IMR-90 (cell line): ENCODE measurements at regions not wholly inside any gene's neighbourhood (a gene's known extent, or its start where the extent isn't known, plus 50 kb on each side); places are given as distances from the start of the nearest gene placed in this dataset.

Source experiments
- ATAC-seq: fragments of 200-7000 bp; cut with Tn5 transposase; 2 replicates; pipeline ENCODE4 v1.9.1; 2020; ENCODE audit warnings: low read depth, mild to moderate bottlenecking, moderate library complexity
- BruUV-seq: library from RNA; stranded (reverse); fragments of 400-500 nt; replicated peaks from 2 replicates; lab custom pipeline; 2021; lab: Mats Ljungman, UMichigan
- CTCF ChIA-PET: fragments of 300-600 bp; formaldehyde crosslinking; extraction: SDS; loops from one replicate; lab custom pipeline; 2021; ENCODE audit warnings: antibody characterized with exemption; lab: Yijun Ruan, JAX
- POLR2A ChIA-PET: fragments of 300-600 bp; sonication (Branson Sonifier 250); formaldehyde crosslinking; loops from one replicate; lab custom pipeline; 2022; ENCODE audit warnings: antibody characterized with exemption; ENCODE audit not compliant: unreplicated experiment; lab: Charles Lee
- DNase-seq: peaks from one replicate; pipeline ENCODE4 v3.0.0; 2013
- H2AFZ ChIP-seq: replicated peaks from 2 replicates; pipeline ENCODE3; 2013; ENCODE audit warnings: low read length, mild to moderate bottlenecking; ENCODE audit not compliant: poor library complexity
- H2AK5ac ChIP-seq: 2 replicates; pipeline ENCODE4 v1.6.1; 2013; ENCODE audit warnings: low read depth, low read length, inconsistent platforms
- H2AK9ac ChIP-seq: replicated peaks from 2 replicates; pipeline ENCODE3; 2013; ENCODE audit warnings: mild to moderate bottlenecking, low read depth, low read length, moderate library complexity; ENCODE audit not compliant: poor library complexity
- H2BK120ac ChIP-seq: 2 replicates; pipeline ENCODE4 v1.6.1; 2013; ENCODE audit warnings: low read depth, low read length, inconsistent platforms
- H2BK15ac ChIP-seq: 3 replicates; pipeline ENCODE4 v1.6.1; 2013; ENCODE audit warnings: low read depth, low read length, inconsistent platforms
- H2BK20ac ChIP-seq: 2 replicates; pipeline ENCODE4 v1.6.1; 2013; ENCODE audit warnings: low read depth, mild to moderate bottlenecking, inconsistent platforms, low read length, moderate library complexity
- H2BK5ac ChIP-seq: 2 replicates; pipeline ENCODE4 v1.6.1; 2013; ENCODE audit warnings: mild to moderate bottlenecking, low read depth, low read length, inconsistent platforms; ENCODE audit not compliant: poor library complexity, severe bottlenecking
- H3K14ac ChIP-seq: replicated peaks from 2 replicates; pipeline ENCODE4 v1.6.1; 2013; ENCODE audit warnings: low read depth, low read length, inconsistent platforms
- H3K18ac ChIP-seq: 2 replicates; pipeline ENCODE4 v1.6.1; 2013; ENCODE audit warnings: low read depth, low read length, control low read depth
- H3K23ac ChIP-seq: 2 replicates; pipeline ENCODE4 v1.6.1; 2013; ENCODE audit warnings: low read depth, low read length, inconsistent platforms
- H3K27ac ChIP-seq: 2 replicates; pipeline ENCODE4 v1.5.1; 2013; ENCODE audit warnings: mild to moderate bottlenecking, control low read depth, low read length; ENCODE audit not compliant: insufficient read depth
- H3K27me3 ChIP-seq: 2 replicates; pipeline ENCODE4 v1.6.1; 2013; ENCODE audit warnings: low read length; ENCODE audit not compliant: control insufficient read depth, insufficient read depth
- H3K36me3 ChIP-seq: 2 replicates; pipeline ENCODE4 v1.6.1; 2013; ENCODE audit warnings: low read length, mixed read lengths; ENCODE audit not compliant: control insufficient read depth, insufficient read depth
- H3K4ac ChIP-seq: 2 replicates; pipeline ENCODE4 v1.6.1; 2013; ENCODE audit warnings: low read depth, low read length, inconsistent platforms
- H3K4me1 ChIP-seq: 2 replicates; pipeline ENCODE4 v1.6.1; 2013; ENCODE audit warnings: low read length, mixed read lengths; ENCODE audit not compliant: control insufficient read depth, insufficient read depth
- H3K4me2 ChIP-seq: 2 replicates; pipeline ENCODE4 v1.6.1; 2013; ENCODE audit warnings: low read depth, mild to moderate bottlenecking, control low read depth, low read length, moderate library complexity
- H3K4me3 ChIP-seq: 2 replicates; pipeline ENCODE4 v1.5.1; 2013; ENCODE audit warnings: low read depth, mild to moderate bottlenecking, control low read depth, low read length, moderate library complexity; ENCODE audit not compliant: insufficient read depth
- H3K56ac ChIP-seq: 2 replicates; pipeline ENCODE4 v1.6.1; 2013; ENCODE audit warnings: low read length, inconsistent platforms; ENCODE audit not compliant: insufficient read depth; ENCODE audit errors: extremely low read depth
- H3K79me1 ChIP-seq, 2 experiments: 2 replicates each; pipeline ENCODE4 v1.6.1; 2013; ENCODE audit warnings: low read length in 2 of 2, inconsistent platforms in 1 of 2, low read depth in 1 of 2
- H3K9ac ChIP-seq: 2 replicates; pipeline ENCODE4 v1.6.1; 2013; ENCODE audit warnings: low read depth, low read length, control low read depth
- H3K9me1 ChIP-seq: 2 replicates; pipeline ENCODE4 v1.6.1; 2013; ENCODE audit warnings: low read length, inconsistent platforms; ENCODE audit not compliant: insufficient read depth
- H3K9me3 ChIP-seq: 2 replicates; pipeline ENCODE4 v1.6.1; 2013; ENCODE audit warnings: low read length; ENCODE audit not compliant: control insufficient read depth, insufficient read depth
- H4K20me1 ChIP-seq: 2 replicates; pipeline ENCODE4 v1.6.1; 2013; ENCODE audit warnings: low read length, inconsistent platforms; ENCODE audit not compliant: insufficient read depth
- H4K5ac ChIP-seq: 2 replicates; pipeline ENCODE4 v1.6.1; 2013; ENCODE audit warnings: mild to moderate bottlenecking, low read depth, low read length, control low read depth
- H4K8ac ChIP-seq, 2 experiments: 2 replicates each; pipeline ENCODE4 v1.6.1; 2013; ENCODE audit warnings: low read depth in 2 of 2, low read length in 2 of 2, control low read depth in 1 of 2, inconsistent platforms in 1 of 2
- H4K91ac ChIP-seq: 2 replicates; pipeline ENCODE4 v1.6.1; 2013; ENCODE audit warnings: low read depth, low read length, inconsistent platforms; ENCODE audit not compliant: insufficient read depth
- MAZ ChIP-seq: IDR thresholded peaks from 2 replicates; pipeline ENCODE4 v1.6.1; 2012; ENCODE audit warnings: low read depth, mild to moderate bottlenecking, low read length, improper control_type of control experiment, moderate library complexity, borderline replicate concordance
- NFE2L2 ChIP-seq: fragments of 150-350 bp; IDR thresholded peaks from 2 replicates; pipeline ENCODE4 v1.6.1; 2016; ENCODE audit warnings: low read depth, mild to moderate bottlenecking, low read length
- WGBS, 2 experiments: methylation state at CpG; one replicate each; pipeline versions ENCODE4 v1.1.5 to v1.1.7; 2013; ENCODE audit warnings: missing lambda C conversion rate in 2 of 2; ENCODE audit not compliant: insufficient read length in 1 of 2; ENCODE audit errors: extremely low coverage in 2 of 2; 5-methylcytosine and 5-hydroxymethylcytosine counted together
- dilution Hi-C: fragments of 300-500 bp; cut with HindIII; formaldehyde crosslinking; loops from one replicate; pipeline ENCODE4 v1.14.3; 2018; ENCODE audit warnings: low sequenced_read_pairs; ENCODE audit not compliant: unreplicated experiment
- in situ Hi-C: fragments of 300-500 bp; cut with MboI; formaldehyde crosslinking; loops from 3 replicates; pipeline ENCODE4 v1.14.3; 2019; ENCODE audit warnings: low sequenced_read_pairs, inconsistent platforms, mixed read lengths
- intact Hi-C: fragments of 100-400 bp; cut with micrococcal nuclease; formaldehyde crosslinking; loops from 2 replicates; pipeline ENCODE4 v1.10.0; 2022

- H4K5ac ChIP-seq = no peak overlapping the region
- DNase-seq = no peak
- ChIA-PET POLR2A (no interaction called here), CTCF (no interaction called here)
- no peak overlapping the region for H2BK120ac ChIP-seq
- intact Hi-C loops = no loop called here
- no peak overlapping the region for H3K9ac ChIP-seq
- no peaks in the 10 kb centered on the region for H3K4me1 ChIP-seq
- H2BK20ac ChIP-seq = no peak overlapping the region
- H3K4me3 ChIP-seq = no peak overlapping the region
- no peaks in the 10 kb centered on the region for H4K20me1 ChIP-seq
- H2AK9ac ChIP-seq = no peak overlapping the region
- H3K18ac ChIP-seq = no peak overlapping the region
- H3K36me3 ChIP-seq = no peaks in the 10 kb centered on the region
- no peak overlapping the region for H3K14ac ChIP-seq
- no peak overlapping the region for H2AK5ac ChIP-seq
- no peak overlapping the region for H2BK5ac ChIP-seq
- no peak overlapping the region for H3K4ac ChIP-seq
- no peaks in the 10 kb centered on the region for H3K27me3 ChIP-seq
- no peak overlapping the region for H3K56ac ChIP-seq
- H3K23ac ChIP-seq = no peak overlapping the region
- WGBS, 2 experiments = no CpG with 5 or more reads among the region's 2 CpGs
- H2AFZ ChIP-seq = no peak overlapping the region
- H2BK15ac ChIP-seq = no peak overlapping the region
- TF ChIP-seq MAZ (no peak), NFE2L2 (no peak)
- no TSS peak for BruUV-seq
- no peaks in the 10 kb centered on the region for H3K79me1 ChIP-seq
- H3K27ac ChIP-seq = no peak overlapping the region
- in situ Hi-C loops = no loop called here
- H3K9me1 ChIP-seq = no peaks in the 10 kb centered on the region
- no peak overlapping the region for H4K8ac ChIP-seq
- dilution Hi-C loops = no loop called here
- ATAC-seq = no peak
- peaks cover 11% of the 10 kb centered on the region; the same call in 1 of the 2 replicates for H3K9me3 ChIP-seq
- H3K4me2 ChIP-seq = no peak overlapping the region
- no peak overlapping the region for H4K91ac ChIP-seq
These were observed 722.0 kb upstream of the ADAMTS16 start for GRCh38 chr5:4418084-4418483.
